Muscle of leg (tissue), 3 donors: ENCODE measurements at regions not wholly inside any gene's neighbourhood (a gene's known extent, or its start where the extent isn't known, plus 50 kb on each side); places are given as distances from the start of the nearest gene placed in this dataset.
"Not testable (repeated sequence)": the region's sequence is repeated elsewhere in the genome, so short reads cannot be mapped to it uniquely, and the experiment has no call there.

Source experiments
- DNase-seq: peaks from one replicate; pipeline ENCODE4 v3.0.0; 2013
- H3K27ac ChIP-seq: one replicate; pipeline ENCODE4 v1.5.1; 2013; ENCODE audit warnings: mild to moderate bottlenecking, low read length, control low read depth
- H3K27me3 ChIP-seq: one replicate; pipeline ENCODE4 v1.6.1; 2013; ENCODE audit warnings: low read length; ENCODE audit not compliant: control insufficient read depth, insufficient read depth
- H3K36me3 ChIP-seq: one replicate; pipeline ENCODE4 v1.6.1; 2013; ENCODE audit warnings: low read length; ENCODE audit not compliant: control insufficient read depth, insufficient read depth
- H3K4me1 ChIP-seq: one replicate; pipeline ENCODE4 v1.6.1; 2013; ENCODE audit warnings: low read length; ENCODE audit not compliant: control insufficient read depth, insufficient read depth
- H3K4me3 ChIP-seq: one replicate; pipeline ENCODE4 v1.5.1; 2013; ENCODE audit warnings: low read length, control low read depth
- H3K9me3 ChIP-seq: replicated peaks from 2 replicates; pipeline ENCODE4 v1.6.1; 2013; ENCODE audit warnings: low read depth, low read length; ENCODE audit not compliant: control insufficient read depth
- WGBS: methylation state at CpG from one replicate; pipeline ENCODE4 v1.1.5; 2013; ENCODE audit warnings: missing lambda C conversion rate; ENCODE audit not compliant: insufficient coverage; 5-methylcytosine and 5-hydroxymethylcytosine counted together

- Histone ChIP-seq H3K4me3 (no peak overlapping the region), H3K9me3 (no peaks in the 10 kb centered on the region), H3K4me1 (no peaks in the 10 kb centered on the region), H3K27me3 (no peaks in the 10 kb centered on the region), H3K36me3 (no peaks in the 10 kb centered on the region), H3K27ac (no peak overlapping the region)
- no CpG with 5 or more reads among the region's 2 CpGs for WGBS
- no peak for DNase-seq
Measured at GRCh38 chr5:102682101-102682647, 72.9 kb upstream of the PAM start.

GRCh38 chr5:102688076-102688475, 67.0 kb upstream of the PAM start:
- WGBS: 93% methylated on average over 5 of the region's 7 CpGs
- H3K36me3 ChIP-seq, H3K4me1 ChIP-seq, H3K27ac ChIP-seq, H3K27me3 ChIP-seq, DNase-seq, H3K4me3 ChIP-seq, H3K9me3 ChIP-seq: not testable (repeated sequence)

GRCh38 chr5:102688581-102689342, 66.3 kb upstream of the PAM start:
- H3K36me3 ChIP-seq, H3K9me3 ChIP-seq, H3K27ac ChIP-seq, H3K4me3 ChIP-seq, H3K27me3 ChIP-seq, DNase-seq, H3K4me1 ChIP-seq: not testable (repeated sequence)
- 90% methylated on average over 7 of the region's 14 CpGs for WGBS

- H3K36me3 ChIP-seq: no peaks in the 10 kb centered on the region
- no peak overlapping the region for H3K27ac ChIP-seq
- H3K4me1 ChIP-seq: no peaks in the 10 kb centered on the region
- H3K27me3 ChIP-seq: no peaks in the 10 kb centered on the region
- H3K9me3 ChIP-seq: no peaks in the 10 kb centered on the region
- WGBS: 75% methylated on average over 1 of the region's 2 CpGs
- no peak for DNase-seq
- no peak overlapping the region for H3K4me3 ChIP-seq
Measured at GRCh38 chr5:102690910-102691309, 64.2 kb upstream of the PAM start.

GRCh38 chr5:102691434-102691833, 63.7 kb upstream of the PAM start:
- no CpG with 5 or more reads among the region's 1 CpG for WGBS
- H3K4me3 ChIP-seq: no peak overlapping the region
- H3K36me3 ChIP-seq: no peaks in the 10 kb centered on the region
- no peaks in the 10 kb centered on the region for H3K4me1 ChIP-seq
- no peaks in the 10 kb centered on the region for H3K9me3 ChIP-seq
- DNase-seq: no peak
- no peaks in the 10 kb centered on the region for H3K27me3 ChIP-seq
- H3K27ac ChIP-seq: no peak overlapping the region

GRCh38 chr5:102700120-102700831, 54.8 kb upstream of the PAM start:
- no CpG with 5 or more reads among the region's 1 CpG for WGBS
- Histone ChIP-seq H3K36me3 (no peaks in the 10 kb centered on the region), H3K9me3 (no peaks in the 10 kb centered on the region), H3K27ac (no peak overlapping the region), H3K27me3 (no peaks in the 10 kb centered on the region), H3K4me3 (no peak overlapping the region), H3K4me1 (no peaks in the 10 kb centered on the region)
- peak; percentile 67 for DNase-seq

GRCh38 chr5:102700916-102701315, 54.2 kb upstream of the PAM start:
- H3K4me3 ChIP-seq: no peak overlapping the region
- no CpG with 5 or more reads among the region's 2 CpGs for WGBS
- no peak for DNase-seq
- no peaks in the 10 kb centered on the region for H3K9me3 ChIP-seq
- no peak overlapping the region for H3K27ac ChIP-seq
- H3K4me1 ChIP-seq: no peaks in the 10 kb centered on the region
- H3K27me3 ChIP-seq: no peaks in the 10 kb centered on the region
- no peaks in the 10 kb centered on the region for H3K36me3 ChIP-seq

- DNase-seq: no peak
- Histone ChIP-seq H3K9me3 (no peaks in the 10 kb centered on the region), H3K27ac (no peak overlapping the region), H3K4me1 (no peaks in the 10 kb centered on the region), H3K27me3 (no peaks in the 10 kb centered on the region), H3K36me3 (no peaks in the 10 kb centered on the region), H3K4me3 (no peak overlapping the region)
Measured at GRCh38 chr5:102701748-102702147, 53.4 kb upstream of the PAM start.
